GM18505 (cell line): ENCODE measurements at regions not wholly inside any gene's neighbourhood (a gene's known extent, or its start where the extent isn't known, plus 50 kb on each side); places are given as distances from the start of the nearest gene placed in this dataset.

Source experiments
- ATAC-seq: cut with Tn5 transposase; IDR thresholded peaks from one replicate; pipeline ENCODE4 v1.9.1; 2021; ENCODE audit not compliant: unreplicated experiment
- POLR2A ChIP-seq: IDR thresholded peaks from 4 replicates; pipeline ENCODE4 v1.6.1; 2011; ENCODE audit warnings: borderline replicate concordance; ENCODE audit not compliant: insufficient read depth, insufficient read length; ENCODE audit errors: extremely low read depth

DNA sequence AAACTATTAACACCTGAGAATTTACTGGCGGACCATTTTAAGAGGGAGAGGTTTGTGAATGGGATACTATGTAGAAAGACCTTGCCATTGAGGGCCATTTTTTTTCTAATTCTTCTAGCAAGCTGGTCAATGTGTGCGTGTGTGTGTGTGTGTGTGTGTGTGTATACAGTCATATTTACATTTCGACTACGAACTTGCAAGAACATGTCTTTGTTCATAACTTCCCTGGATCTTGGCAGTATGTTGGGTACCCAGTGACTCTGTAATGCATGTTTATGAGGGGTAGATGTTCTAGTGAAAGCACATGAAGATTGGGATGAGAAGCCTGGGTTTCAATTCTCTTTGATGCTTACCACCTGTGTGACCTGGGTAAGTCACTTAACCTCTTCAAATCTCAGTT is 133.6 kb downstream of the UBE2E3 start:
- no peak for TF ChIP-seq POLR2A
- ATAC-seq: no peak

DNA sequence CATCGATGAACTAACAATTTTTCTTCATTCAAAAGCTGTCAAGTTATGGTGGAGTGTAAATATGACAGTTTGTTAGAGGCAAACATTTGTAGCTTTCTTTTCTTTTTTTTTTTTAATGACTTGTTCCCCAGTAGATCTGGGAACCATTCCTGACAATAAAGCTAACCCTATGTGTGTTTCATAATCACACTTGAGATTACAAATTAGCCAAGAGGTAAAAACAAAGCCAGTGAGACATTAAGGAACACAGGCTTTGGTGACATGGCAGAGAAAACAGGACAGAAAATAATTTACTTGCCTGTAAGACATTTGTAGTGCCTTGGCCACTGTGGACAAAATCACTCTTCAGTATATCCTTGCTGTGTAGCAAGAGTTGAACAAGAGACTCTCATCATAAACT is 135.9 kb downstream of the UBE2E3 start:
- no peak for ATAC-seq
- no peak for TF ChIP-seq POLR2A

DNA sequence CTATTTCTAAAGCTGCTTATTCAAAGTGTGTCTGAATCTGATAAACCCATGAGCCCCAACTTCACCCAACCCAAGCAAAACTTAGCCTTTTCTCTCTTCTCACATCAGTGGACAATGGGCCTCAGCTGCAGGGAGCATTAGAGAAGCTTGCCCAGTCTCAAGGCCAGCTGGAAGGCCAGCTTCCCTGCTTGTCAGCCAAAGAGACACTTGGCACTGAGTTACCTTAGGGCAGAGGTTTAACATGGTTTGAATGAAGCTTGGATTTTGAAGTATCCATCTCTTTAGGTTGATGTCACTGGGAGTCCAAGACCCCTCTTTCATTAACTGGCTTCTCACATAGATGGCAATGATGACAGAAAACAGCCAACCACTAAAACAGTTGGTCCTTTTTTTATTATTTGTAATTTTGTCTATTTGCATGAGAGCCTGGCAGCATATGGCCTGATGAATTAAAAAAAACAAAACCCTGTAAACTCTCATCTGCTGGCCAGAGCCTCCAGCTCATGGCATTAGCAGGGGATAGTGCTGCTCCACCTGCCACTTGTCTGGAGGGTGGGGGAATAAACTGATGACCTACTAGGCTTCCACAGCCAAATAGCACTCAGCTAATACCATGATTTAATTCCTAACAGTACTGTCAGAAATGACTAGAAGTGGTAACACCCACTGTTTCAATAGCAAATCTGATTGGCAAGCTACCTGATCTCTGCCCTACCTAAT is 137.0 kb downstream of the UBE2E3 start:
- TF ChIP-seq POLR2A: no peak
- ATAC-seq: no peak

DNA sequence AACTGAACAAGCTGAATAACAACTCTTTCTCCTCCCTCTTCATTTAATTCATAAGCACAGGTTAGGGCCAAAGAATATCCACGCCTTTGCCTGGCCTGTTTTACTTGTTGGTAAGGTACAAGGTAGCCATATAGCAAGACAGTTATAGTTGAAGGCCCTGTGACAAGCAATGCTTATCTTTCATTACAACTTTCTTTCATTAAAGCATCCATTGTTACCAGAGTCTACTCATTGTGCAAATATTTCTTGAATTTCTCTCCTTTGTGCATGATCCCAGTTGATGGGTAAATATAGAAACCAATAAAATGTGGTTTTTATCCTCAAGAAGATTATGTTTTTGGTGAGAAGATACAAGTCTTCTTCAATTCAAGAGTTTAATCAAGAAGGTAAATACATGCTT is 140.2 kb downstream of the UBE2E3 start:
- TF ChIP-seq POLR2A: no peak
- no peak for ATAC-seq

DNA sequence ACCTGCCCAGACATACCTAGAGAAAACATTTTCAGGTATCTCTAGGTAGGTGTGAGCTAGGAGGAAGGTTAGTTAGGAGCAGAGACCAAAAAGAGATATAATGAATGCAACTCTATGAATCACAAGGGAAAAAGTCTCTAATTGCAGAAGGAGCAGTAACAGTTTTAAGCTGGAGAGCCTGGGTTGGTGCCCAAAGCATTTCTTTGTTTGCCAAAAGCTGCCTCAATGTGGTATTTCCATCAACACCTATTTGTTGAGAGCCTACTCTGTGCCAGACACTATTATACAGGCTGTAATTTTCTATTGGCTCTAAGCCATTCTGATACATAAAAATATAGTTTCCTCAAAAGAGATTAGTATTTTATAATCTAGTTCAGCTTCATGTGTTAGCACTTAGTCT is 141.6 kb downstream of the UBE2E3 start:
- no peak for ATAC-seq
- no peak for TF ChIP-seq POLR2A

DNA sequence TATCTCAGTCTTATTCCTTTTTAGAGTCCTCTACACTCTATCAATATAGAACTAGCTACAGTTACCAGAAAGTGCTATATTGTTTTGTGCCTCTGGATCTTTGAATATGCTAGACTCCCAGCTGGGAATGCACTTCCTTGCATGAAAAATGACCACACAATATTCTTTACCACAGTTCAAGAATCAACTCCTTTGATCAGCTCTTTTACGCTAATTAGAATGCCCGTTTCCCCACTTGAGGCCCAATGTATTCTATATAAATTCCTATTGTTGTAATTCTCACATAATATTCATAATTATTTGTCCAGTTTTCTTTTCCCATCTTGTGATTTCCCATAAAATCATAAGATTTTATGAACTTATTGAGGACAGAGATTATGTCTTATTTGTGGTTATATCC is 142.2 kb downstream of the UBE2E3 start:
- no peak for ATAC-seq
- no peak for TF ChIP-seq POLR2A

DNA sequence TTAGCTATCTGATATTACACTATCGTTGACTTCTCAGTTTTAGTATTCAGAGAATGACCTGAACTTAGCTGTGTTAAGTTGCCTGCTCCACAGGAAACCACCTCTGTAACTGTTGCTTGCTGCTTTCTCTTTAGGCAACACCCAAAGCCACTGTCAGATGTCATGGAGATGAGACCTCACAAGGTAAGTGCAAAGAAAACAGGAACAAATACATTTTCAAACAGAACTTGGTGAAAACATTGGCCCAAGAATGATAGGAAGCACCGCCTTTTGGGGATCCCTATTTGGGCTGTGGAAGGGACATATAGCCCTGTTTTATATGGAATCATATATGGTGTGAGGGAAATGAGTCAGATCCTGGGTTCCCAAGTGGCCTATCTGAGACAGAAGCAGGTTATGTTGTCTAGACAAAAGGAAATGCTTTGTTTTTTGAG is 143.4 kb downstream of the UBE2E3 start:
- ATAC-seq: peak; percentile 97
- TF ChIP-seq POLR2A: no peak

DNA sequence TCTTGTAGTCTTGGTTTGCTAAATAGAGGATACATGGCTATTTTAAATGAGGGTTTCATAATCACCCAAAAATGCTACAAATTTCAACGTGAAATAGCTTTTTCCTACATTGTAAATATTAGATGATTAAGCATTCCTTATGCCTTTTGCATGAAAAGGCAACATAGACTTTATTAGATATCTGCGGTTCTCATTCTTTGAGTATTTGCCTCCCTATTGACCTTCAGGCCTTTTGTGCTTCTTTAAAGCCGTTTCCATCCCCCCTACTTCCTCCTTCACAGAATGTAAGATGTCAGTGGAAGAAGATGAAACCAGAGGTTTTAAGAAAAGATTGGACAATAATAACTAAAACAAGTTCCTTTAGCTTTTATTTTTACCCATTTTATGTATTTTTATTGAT is 144.1 kb downstream of the UBE2E3 start:
- ATAC-seq: no peak

DNA sequence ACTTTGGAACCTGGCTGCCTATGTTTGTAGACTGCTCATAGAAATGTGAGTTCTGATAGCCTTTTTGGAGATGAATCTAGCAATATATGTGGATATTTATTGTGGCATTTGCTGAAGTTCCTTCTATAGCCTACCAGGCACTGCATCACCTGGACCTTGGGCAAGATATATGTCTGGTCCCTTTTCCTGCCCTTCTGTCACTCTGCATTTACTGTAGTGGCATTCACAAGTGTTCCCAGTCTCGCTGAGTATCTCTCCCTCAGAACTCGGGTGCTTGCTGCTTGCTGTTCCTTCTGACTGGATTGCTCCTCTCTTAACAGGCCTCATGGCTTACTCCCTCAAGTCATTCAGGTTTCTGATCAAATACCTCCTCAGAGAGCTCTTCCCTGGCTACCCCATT is 145.0 kb downstream of the UBE2E3 start:
- no peak for TF ChIP-seq POLR2A
- ATAC-seq: no peak

More for the DNA sequence above, 144.1 kb downstream of the UBE2E3 start:
- no peak for TF ChIP-seq POLR2A

DNA sequence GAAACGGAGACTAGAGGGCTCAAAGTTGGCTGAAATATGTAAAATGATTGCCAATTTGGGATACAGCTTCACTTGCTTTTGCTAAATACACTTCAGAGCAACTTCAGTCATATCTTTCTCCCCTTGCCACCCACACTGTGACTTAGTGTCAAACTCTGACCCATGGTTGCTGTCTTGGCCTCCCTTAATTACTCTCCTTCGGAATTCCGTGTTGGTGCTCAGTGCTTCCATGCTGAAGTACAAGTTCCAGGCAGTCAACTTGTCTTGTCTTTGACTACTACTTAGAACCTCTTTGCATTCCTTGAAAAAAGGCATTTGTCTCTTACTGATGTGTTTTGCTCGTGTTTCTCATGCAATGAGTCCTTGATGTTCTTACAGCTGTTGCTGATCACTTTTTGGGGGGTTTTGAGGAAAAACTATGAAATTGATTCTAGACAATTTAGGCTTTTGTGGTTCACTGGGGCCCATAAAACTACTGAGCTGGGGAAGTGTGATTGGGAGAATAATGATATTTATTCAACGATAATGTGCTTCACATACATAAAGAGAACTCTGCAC is 146.0 kb downstream of the UBE2E3 start:
- no peak for ATAC-seq
- no peak for TF ChIP-seq POLR2A

DNA sequence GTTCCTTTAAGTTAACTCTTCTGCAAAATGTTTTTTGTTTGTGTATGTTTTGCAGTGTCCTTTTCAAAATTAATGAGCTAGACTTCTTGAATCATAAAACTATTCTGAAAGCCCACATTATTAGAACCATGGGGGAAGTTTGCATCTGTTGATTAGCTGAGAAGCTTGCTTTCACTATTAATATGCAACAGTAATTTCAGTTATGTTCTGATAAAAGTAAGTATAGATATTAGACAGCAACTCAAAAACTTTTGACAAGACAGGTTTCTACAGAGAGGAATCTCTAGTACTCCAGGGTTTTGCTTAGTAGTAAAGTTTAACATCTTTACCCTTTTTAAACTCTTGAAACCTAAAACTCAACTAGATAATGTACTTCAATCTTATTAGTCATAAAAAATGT is 147.8 kb downstream of the UBE2E3 start:
- ATAC-seq: peak; percentile 50
- TF ChIP-seq POLR2A: no peak

DNA sequence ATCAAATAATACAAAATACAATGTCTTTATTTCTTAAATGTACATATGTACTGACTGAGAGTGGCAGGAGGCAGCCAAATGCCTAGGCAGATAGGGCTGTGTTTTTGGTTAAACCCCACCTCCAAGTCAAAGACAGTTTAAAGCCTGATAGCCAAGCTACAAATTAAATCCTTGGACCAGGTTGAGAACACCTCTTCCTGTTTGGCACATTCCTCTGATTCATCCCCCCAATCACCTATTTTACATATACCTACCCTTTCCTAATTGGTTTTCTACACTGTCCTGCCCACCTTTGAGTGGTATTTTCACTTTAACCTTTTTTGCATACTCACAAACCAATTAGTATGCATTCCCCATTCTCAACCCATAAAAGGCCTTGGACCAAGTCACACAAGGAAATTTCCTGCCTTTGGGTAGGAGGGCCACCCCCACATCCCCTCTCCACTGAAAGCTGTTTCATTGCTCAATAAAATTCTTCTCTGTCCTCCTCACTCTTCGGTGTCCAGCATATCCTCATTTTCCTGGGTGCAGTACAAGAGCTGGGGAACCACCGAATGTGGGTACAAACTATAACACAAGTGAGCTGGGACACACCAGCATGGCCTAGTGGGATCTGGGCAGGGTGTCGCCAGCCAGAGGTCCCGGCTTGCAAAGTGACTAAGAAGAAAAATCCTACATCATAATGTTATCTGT is 149.1 kb downstream of the UBE2E3 start:
- ATAC-seq: no peak
- TF ChIP-seq POLR2A: no peak

DNA sequence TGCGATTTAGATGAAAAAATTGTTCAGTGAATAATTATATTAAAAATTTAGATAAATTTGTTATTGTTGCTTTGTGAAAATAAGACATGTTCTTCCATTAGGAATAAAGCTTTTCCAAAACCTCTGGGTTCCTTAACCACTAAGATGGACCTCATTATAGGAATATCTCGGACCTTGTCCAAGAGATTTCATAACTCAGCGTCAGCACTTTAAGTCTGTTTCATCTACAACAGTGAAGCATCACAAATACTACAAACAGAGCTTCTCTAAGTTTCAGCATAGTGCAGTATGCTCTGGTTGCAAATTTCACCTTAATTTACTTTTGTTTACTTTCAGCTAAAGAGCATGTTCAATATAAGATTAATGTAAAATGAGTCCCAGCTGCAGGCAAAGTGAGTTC is 150.3 kb downstream of the UBE2E3 start:
- TF ChIP-seq POLR2A: no peak
- ATAC-seq: no peak

DNA sequence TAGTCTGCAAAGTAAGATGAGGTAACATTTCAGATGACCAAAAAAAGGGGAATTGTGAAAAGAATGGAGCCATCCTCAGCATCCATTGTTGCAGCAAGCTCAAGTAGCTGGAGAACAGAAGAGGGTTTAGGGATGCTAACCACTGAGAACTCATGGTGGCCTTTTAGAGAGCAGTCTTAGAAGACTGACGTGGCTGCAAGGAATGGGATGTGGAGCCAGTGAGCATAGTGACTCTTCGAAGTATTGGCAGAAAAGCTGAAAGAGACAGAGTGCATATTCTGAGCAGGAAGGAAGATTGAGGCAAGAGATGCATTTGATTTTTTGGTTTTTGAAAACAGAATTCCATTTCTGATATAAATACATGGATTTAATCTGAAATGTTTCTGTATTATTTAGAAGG is 151.2 kb downstream of the UBE2E3 start:
- ATAC-seq: no peak
- TF ChIP-seq POLR2A: no peak
